Fibroblast of pulmonary artery (primary cell): ENCODE measurements at regions not wholly inside any gene's neighbourhood (a gene's known extent, or its start where the extent isn't known, plus 50 kb on each side); places are given as distances from the start of the nearest gene placed in this dataset.
A peak's percentile ranks its signal among the peaks of the same experiment; 100 is the strongest.

Experiments
- DNase-seq: peaks from one replicate; pipeline ENCODE4 v3.0.0-alpha.2; 2010; ENCODE audit warnings: low read depth
- H3K4me3 ChIP-seq: replicated peaks from 2 replicates; pipeline ENCODE4 v1.5.1; 2011; ENCODE audit warnings: low read depth, mild to moderate bottlenecking, control low read depth, low read length, moderate library complexity
- CTCF ChIP-seq: IDR thresholded peaks from 2 replicates; pipeline ENCODE4 v1.5.1; 2011; ENCODE audit warnings: mild to moderate bottlenecking, control low read depth, low read length, inconsistent platforms; ENCODE audit errors: missing control alignments

- no peak overlapping the region for H3K4me3 ChIP-seq
- no peak for DNase-seq
- no peak for TF ChIP-seq CTCF
Measured at GRCh38 chr2:172283476-172283875, 143.9 kb upstream of the ITGA6 start.

GRCh38 chr2:172284209-172284608, 143.2 kb upstream of the ITGA6 start:
- TF ChIP-seq CTCF, result no peak
- no peak for DNase-seq
- no peak overlapping the region for H3K4me3 ChIP-seq

- no peak overlapping the region for H3K4me3 ChIP-seq
- DNase-seq, result peak; percentile 59
- TF ChIP-seq CTCF, result no peak
Measured at GRCh38 chr2:172285010-172285621, 142.3 kb upstream of the ITGA6 start.

- no peak for DNase-seq
- TF ChIP-seq CTCF, result no peak
- no peak overlapping the region for H3K4me3 ChIP-seq
Measured at GRCh38 chr2:172285760-172286159, 141.6 kb upstream of the ITGA6 start.

GRCh38 chr2:172287190-172287589, 140.2 kb upstream of the ITGA6 start:
- TF ChIP-seq CTCF, result no peak
- H3K4me3 ChIP-seq, result no peak overlapping the region
- DNase-seq, result no peak

GRCh38 chr2:172287605-172288315, 139.6 kb upstream of the ITGA6 start:
- TF ChIP-seq CTCF, result no peak
- no peak overlapping the region for H3K4me3 ChIP-seq
- no peak for DNase-seq

GRCh38 chr2:172288603-172289002, 138.8 kb upstream of the ITGA6 start:
- H3K4me3 ChIP-seq, result no peak overlapping the region
- no peak for TF ChIP-seq CTCF
- DNase-seq, result no peak
